Naive B cell (primary cell): ENCODE measurements at regions not wholly inside any gene's neighbourhood (a gene's known extent, or its start where the extent isn't known, plus 50 kb on each side); places are given as distances from the start of the nearest gene placed in this dataset.
A peak's percentile ranks its signal among the peaks of the same experiment; 100 is the strongest.

Source experiments
- ATAC-seq, 2 donors: fragments of 150-1000 bp; cut with Tn5 transposase; 2 replicates each; pipeline ENCODE4 v1.10.0; 2021; ENCODE audit warnings: low read depth in 2 of 2, mild to moderate bottlenecking in 2 of 2, moderate library complexity in 2 of 2
- DNase-seq: peaks from one replicate; pipeline ENCODE4 v3.0.0; 2022
- H3K27ac Mint-ChIP-seq, 6 donors: one replicate each; pipeline ENCODE4 v1.8.0; 2020 to 2022; ENCODE audit warnings: mild to moderate bottlenecking in 6 of 6, mixed read lengths in 6 of 6, moderate library complexity in 5 of 6, inconsistent platforms in 2 of 6
- H3K27me3 Mint-ChIP-seq, 3 donors: one replicate each; pipeline ENCODE4 v1.8.0; 2021 to 2022; ENCODE audit warnings: mixed read lengths in 3 of 3, mild to moderate bottlenecking in 1 of 3
- H3K36me3 Mint-ChIP-seq, 2 donors: one replicate each; pipeline ENCODE4 v1.8.0; 2020 to 2022; ENCODE audit warnings: mixed read lengths in 2 of 2, inconsistent platforms in 1 of 2, mild to moderate bottlenecking in 1 of 2
- H3K4me1 Mint-ChIP-seq, 3 donors: one replicate each; pipeline ENCODE4 v1.8.0; 2020 to 2022; ENCODE audit warnings: mixed read lengths in 3 of 3, inconsistent platforms in 1 of 3, mild to moderate bottlenecking in 1 of 3, moderate library complexity in 1 of 3
- H3K4me3 Mint-ChIP-seq, 8 donors: one replicate each; pipeline ENCODE4 v1.8.0; 2020 to 2022; ENCODE audit warnings: mild to moderate bottlenecking in 8 of 8, mixed read lengths in 8 of 8, moderate library complexity in 8 of 8, inconsistent platforms in 2 of 8
- H3K9me3 Mint-ChIP-seq, 7 donors: one replicate each; pipeline ENCODE4 v1.8.0; 2020 to 2022; ENCODE audit warnings: mixed read lengths in 7 of 7, mild to moderate bottlenecking in 5 of 7, inconsistent platforms in 2 of 7, moderate library complexity in 1 of 7

GRCh38 chr4:35709080-35709479, 535.2 kb downstream of the ARAP2 start:
- DNase-seq = no peak
- no peaks in the 10 kb centered on the region for H3K27me3 Mint-ChIP-seq
- no peak overlapping the region for H3K4me3 Mint-ChIP-seq
- H3K36me3 Mint-ChIP-seq = peaks cover 4 to 10% of the 10 kb centered on the region in 2 donors
- no peak overlapping the region for H3K27ac Mint-ChIP-seq
- no peaks in the 10 kb centered on the region for H3K4me1 Mint-ChIP-seq
- peaks cover 13 to 38% (median 17%) of the 10 kb centered on the region in 7 donors for H3K9me3 Mint-ChIP-seq
- no peak for ATAC-seq

DNA sequence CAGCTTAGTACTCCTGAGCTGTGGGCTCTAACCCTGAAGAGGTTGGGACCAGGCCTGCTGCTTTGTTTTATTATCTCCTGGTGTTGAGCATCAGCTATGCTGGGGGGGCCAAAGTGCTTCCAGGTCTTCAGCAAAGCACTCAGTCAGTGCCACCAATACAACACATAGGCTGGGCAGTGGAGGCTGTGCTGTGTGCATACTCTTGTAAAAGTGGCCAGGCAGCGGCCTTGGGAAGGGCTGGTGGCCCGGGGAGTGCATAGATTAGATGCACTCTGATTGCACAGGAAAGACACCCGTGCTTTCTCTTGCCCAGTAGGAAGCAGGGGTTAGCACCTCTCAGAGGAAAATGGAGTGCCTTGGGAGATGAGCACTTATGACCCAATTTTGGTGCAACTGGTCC, 534.0 kb downstream of the ARAP2 start:
- DNase-seq (no peak), ATAC-seq (no peak)
- H3K36me3 Mint-ChIP-seq = peaks cover 4 to 17% of the 10 kb centered on the region in 2 donors
- H3K27ac Mint-ChIP-seq = peak overlapping the region in 1 of 6 donors; percentile 23
- no peak overlapping the region for H3K4me3 Mint-ChIP-seq
- peaks cover 17 to 48% (median 24%) of the 10 kb centered on the region in 7 donors for H3K9me3 Mint-ChIP-seq
- H3K27me3 Mint-ChIP-seq = no peaks in the 10 kb centered on the region
- no peaks in the 10 kb centered on the region for H3K4me1 Mint-ChIP-seq

GRCh38 chr4:35711127-35711526, 533.2 kb downstream of the ARAP2 start:
- Mint-ChIP-seq H3K4me1 (no peaks in the 10 kb centered on the region), H3K27ac (no peak overlapping the region), H3K4me3 (no peak overlapping the region), H3K9me3 (peaks cover 19 to 49% (median 25%) of the 10 kb centered on the region in 7 donors), H3K36me3 (peaks cover 4 to 17% of the 10 kb centered on the region in 2 donors), H3K27me3 (no peaks in the 10 kb centered on the region)
- DNase-seq = no peak
- no peak for ATAC-seq

DNA sequence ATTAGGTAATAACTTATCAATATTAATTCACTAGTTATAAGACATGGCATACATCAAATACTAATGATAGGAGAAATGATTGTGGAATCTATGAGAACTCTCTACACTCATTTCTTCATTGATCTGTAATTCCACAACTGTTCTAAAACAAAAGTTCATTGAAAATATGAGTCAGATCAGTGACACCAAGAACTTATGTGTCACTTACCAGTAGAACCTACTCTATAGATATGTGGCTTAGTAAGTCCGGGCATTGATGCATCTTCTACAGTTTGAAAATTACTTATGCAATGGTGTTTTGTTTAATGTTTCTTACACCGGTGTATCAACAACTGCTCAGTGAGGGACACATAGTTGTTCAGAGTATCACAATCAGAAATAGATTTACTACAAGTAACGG, 520.3 kb downstream of the ARAP2 start:
- no peaks in the 10 kb centered on the region for H3K4me1 Mint-ChIP-seq
- no peak overlapping the region for H3K4me3 Mint-ChIP-seq
- H3K36me3 Mint-ChIP-seq = no peaks in the 10 kb centered on the region
- no peak overlapping the region for H3K27ac Mint-ChIP-seq
- no peak for DNase-seq
- ATAC-seq = no peak
- H3K27me3 Mint-ChIP-seq = no peaks in the 10 kb centered on the region
- peaks cover 0 to 2% (median 0%) of the 10 kb centered on the region in 7 donors for H3K9me3 Mint-ChIP-seq

- H3K9me3 Mint-ChIP-seq = peaks cover 0 to 2% (median 0%) of the 10 kb centered on the region in 7 donors
- H3K27me3 Mint-ChIP-seq = no peaks in the 10 kb centered on the region
- no peak overlapping the region for H3K27ac Mint-ChIP-seq
- H3K4me1 Mint-ChIP-seq = no peaks in the 10 kb centered on the region
- no peak for ATAC-seq
- no peak overlapping the region for H3K4me3 Mint-ChIP-seq
- no peak for DNase-seq
- H3K36me3 Mint-ChIP-seq = no peaks in the 10 kb centered on the region
Measured at GRCh38 chr4:35725131-35725530, 519.2 kb downstream of the ARAP2 start.

GRCh38 chr4:35730414-35730813, 513.9 kb downstream of the ARAP2 start:
- Mint-ChIP-seq H3K4me1 (no peaks in the 10 kb centered on the region), H3K4me3 (no peak overlapping the region), H3K36me3 (no peaks in the 10 kb centered on the region), H3K27me3 (no peaks in the 10 kb centered on the region), H3K9me3 (peaks cover 0 to 4% (median under 1%) of the 10 kb centered on the region in 7 donors), H3K27ac (no peak overlapping the region)
- ATAC-seq (no peak), DNase-seq (no peak)

DNA sequence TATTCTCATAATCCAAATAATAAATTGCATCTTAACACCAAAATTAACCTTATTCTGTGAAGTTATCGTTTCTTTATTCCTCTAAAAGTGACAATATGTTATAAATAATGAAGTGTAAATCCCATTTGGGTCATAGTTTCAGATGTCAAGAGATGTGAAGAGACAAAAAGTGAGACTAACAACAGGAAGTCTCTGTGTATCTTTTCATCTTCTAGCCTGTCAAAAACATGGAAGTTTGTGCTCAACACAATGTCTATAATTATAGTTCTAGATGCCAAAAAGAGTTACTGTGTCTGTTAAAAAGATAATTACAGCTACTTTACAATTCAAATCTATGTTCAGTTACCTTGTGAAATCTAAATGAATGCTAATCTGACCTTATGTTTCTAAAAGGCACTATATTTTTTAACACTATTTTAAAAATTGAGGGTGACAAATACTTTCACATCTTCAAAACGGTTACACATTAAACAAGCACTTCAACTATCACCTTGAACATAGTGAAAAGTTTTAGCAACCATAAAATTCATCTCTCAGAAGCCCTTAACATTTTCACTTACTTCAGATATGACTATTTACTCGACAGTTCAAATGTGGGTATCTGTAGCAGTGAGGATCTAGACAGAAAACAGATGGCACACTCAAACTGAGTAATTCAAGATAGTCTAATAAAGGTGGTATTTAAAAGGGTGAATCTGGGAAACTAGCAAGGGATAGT, 509.8 kb downstream of the ARAP2 start:
- DNase-seq (no peak), ATAC-seq (no peak)
- Mint-ChIP-seq H3K4me1 (no peaks in the 10 kb centered on the region), H3K27me3 (no peaks in the 10 kb centered on the region), H3K27ac (no peak overlapping the region), H3K36me3 (no peaks in the 10 kb centered on the region), H3K9me3 (peaks cover 0 to 4% (median 0%) of the 10 kb centered on the region in 7 donors), H3K4me3 (no peak overlapping the region)

DNA sequence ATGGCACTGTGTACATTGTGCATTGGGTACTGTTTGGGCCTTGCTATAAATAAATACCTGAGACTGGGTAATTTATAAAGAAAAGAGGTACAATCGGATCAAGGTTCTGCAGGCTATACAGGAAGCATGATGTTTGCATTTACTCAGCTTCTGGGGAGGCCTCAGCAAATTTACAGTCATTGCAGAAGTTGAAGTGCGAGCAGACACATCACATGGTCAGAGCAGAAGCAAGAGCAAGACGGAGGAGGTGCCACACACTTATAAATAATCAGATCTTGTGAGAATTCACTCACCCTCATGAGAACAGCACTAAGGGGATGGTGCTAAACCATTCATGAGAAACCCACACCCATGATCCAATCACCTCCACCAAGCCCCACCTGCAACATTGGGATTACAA, 505.0 kb downstream of the ARAP2 start:
- H3K27me3 Mint-ChIP-seq = no peaks in the 10 kb centered on the region
- H3K4me1 Mint-ChIP-seq = no peaks in the 10 kb centered on the region
- H3K36me3 Mint-ChIP-seq = no peaks in the 10 kb centered on the region

DNA sequence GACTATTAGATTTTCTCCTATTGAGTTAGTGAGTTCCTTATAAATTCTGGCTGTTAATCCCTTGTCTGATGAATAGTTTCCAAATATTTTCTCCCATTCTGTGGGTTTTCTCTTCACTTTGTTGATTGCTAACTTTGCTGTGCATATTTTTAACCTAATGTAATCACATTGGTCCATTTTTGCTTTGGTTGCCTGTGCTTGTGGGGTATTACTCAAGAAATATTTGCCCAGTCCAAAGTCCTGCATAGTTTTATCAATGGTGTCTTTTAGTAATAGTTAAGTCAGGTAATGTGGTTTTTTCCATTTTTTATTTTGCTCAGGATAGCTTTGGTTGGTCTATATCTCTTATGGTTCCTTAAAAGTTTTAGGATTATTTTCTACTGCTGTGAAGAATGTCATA, 490.3 kb downstream of the ARAP2 start:
- DNase-seq = no peak
- H3K36me3 Mint-ChIP-seq = no peaks in the 10 kb centered on the region
- no peak for ATAC-seq
- no peaks in the 10 kb centered on the region for H3K4me1 Mint-ChIP-seq
- H3K9me3 Mint-ChIP-seq = peaks cover 0 to 8% (median 2%) of the 10 kb centered on the region in 7 donors
- H3K27ac Mint-ChIP-seq = no peak overlapping the region
- no peaks in the 10 kb centered on the region for H3K27me3 Mint-ChIP-seq
- H3K4me3 Mint-ChIP-seq = no peak overlapping the region

More for the DNA sequence above, 505.0 kb downstream of the ARAP2 start:
- Mint-ChIP-seq H3K9me3 (peaks cover 0 to 14% (median 6%) of the 10 kb centered on the region in 7 donors), H3K27ac (no peak overlapping the region), H3K4me3 (no peak overlapping the region)
- DNase-seq (no peak), ATAC-seq (no peak)

- Mint-ChIP-seq H3K9me3 (peaks cover 0 to 8% (median 3%) of the 10 kb centered on the region in 7 donors), H3K4me1 (no peaks in the 10 kb centered on the region), H3K36me3 (no peaks in the 10 kb centered on the region), H3K27ac (no peak overlapping the region), H3K4me3 (no peak overlapping the region), H3K27me3 (no peaks in the 10 kb centered on the region)
- no peak for ATAC-seq
- no peak for DNase-seq
Measured at GRCh38 chr4:35757836-35758235, 486.5 kb downstream of the ARAP2 start.

- DNase-seq (no peak), ATAC-seq (no peak)
- Mint-ChIP-seq H3K27ac (no peak overlapping the region), H3K4me1 (no peaks in the 10 kb centered on the region), H3K27me3 (no peaks in the 10 kb centered on the region), H3K36me3 (no peaks in the 10 kb centered on the region), H3K9me3 (peaks cover 0 to 8% (median 0%) of the 10 kb centered on the region in 7 donors), H3K4me3 (no peak overlapping the region)
Measured at GRCh38 chr4:35760807-35761206, 483.5 kb downstream of the ARAP2 start.

DNA sequence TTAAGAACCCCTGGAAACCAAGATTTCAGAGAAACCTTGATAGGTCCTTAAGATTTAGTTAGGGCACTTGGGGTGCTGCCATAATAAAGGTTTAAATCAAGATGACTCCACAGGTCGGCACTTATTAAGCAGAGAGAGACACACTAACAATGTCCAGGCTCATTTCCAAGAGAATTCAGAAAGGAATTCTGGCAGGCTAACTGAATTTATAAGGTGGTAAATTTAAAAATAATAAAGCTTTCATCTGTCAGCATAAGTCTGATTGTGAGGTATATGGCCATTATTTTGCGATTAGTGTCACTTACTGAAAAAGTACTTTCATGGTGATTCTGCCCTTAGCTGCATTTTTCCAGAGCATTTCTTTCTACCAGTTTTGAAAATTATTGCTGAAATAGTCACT, 472.7 kb downstream of the ARAP2 start:
- no peaks in the 10 kb centered on the region for H3K9me3 Mint-ChIP-seq
- no peak overlapping the region for H3K4me3 Mint-ChIP-seq
- no peak for ATAC-seq
- H3K27me3 Mint-ChIP-seq = no peaks in the 10 kb centered on the region
- no peaks in the 10 kb centered on the region for H3K4me1 Mint-ChIP-seq
- DNase-seq = no peak
- H3K36me3 Mint-ChIP-seq = no peaks in the 10 kb centered on the region
- no peak overlapping the region for H3K27ac Mint-ChIP-seq

GRCh38 chr4:35772291-35772690, 472.0 kb downstream of the ARAP2 start:
- Mint-ChIP-seq H3K27ac (no peak overlapping the region), H3K4me3 (no peak overlapping the region), H3K9me3 (no peaks in the 10 kb centered on the region), H3K4me1 (no peaks in the 10 kb centered on the region), H3K36me3 (no peaks in the 10 kb centered on the region), H3K27me3 (no peaks in the 10 kb centered on the region)
- ATAC-seq (no peak), DNase-seq (no peak)

GRCh38 chr4:35789899-35790574, 454.3 kb downstream of the ARAP2 start:
- Mint-ChIP-seq H3K27ac (no peak overlapping the region), H3K27me3 (no peaks in the 10 kb centered on the region), H3K36me3 (no peaks in the 10 kb centered on the region), H3K4me3 (no peak overlapping the region), H3K4me1 (no peaks in the 10 kb centered on the region), H3K9me3 (peaks cover 0 to 7% (median 2%) of the 10 kb centered on the region in 7 donors)
- ATAC-seq (no peak), DNase-seq (no peak)
